Stomach smooth muscle (tissue), 2 donors: ENCODE measurements at regions not wholly inside any gene's neighbourhood (a gene's known extent, or its start where the extent isn't known, plus 50 kb on each side); places are given as distances from the start of the nearest gene placed in this dataset.

Experiments used
- H3K27ac ChIP-seq: one replicate; pipeline ENCODE4 v1.7.0; 2013; ENCODE audit warnings: mild to moderate bottlenecking, low read length, inconsistent platforms
- H3K27me3 ChIP-seq, 2 donors: one replicate each; pipeline ENCODE4 v1.7.0; 2013; ENCODE audit warnings: low read length in 2 of 2; ENCODE audit not compliant: insufficient read depth in 2 of 2, control insufficient read depth in 1 of 2
- H3K36me3 ChIP-seq, 2 donors: one replicate each; pipeline ENCODE4 v1.7.0; 2013; ENCODE audit warnings: low read length in 2 of 2; ENCODE audit not compliant: control insufficient read depth in 2 of 2, insufficient read depth in 2 of 2
- H3K4me1 ChIP-seq: one replicate; pipeline ENCODE4 v1.7.0; 2013; ENCODE audit warnings: low read length; ENCODE audit not compliant: control insufficient read depth, insufficient read depth
- H3K4me3 ChIP-seq, 2 donors: one replicate each; pipeline ENCODE4 v1.7.0; 2013; ENCODE audit warnings: low read length in 2 of 2
- H3K9ac ChIP-seq, 2 donors: one replicate each; pipeline ENCODE4 v1.7.0; 2013; ENCODE audit warnings: low read length in 2 of 2, mild to moderate bottlenecking in 1 of 2
- H3K9me3 ChIP-seq, 2 donors: one replicate each; pipeline ENCODE4 v1.7.0; 2013; ENCODE audit warnings: low read length in 2 of 2; ENCODE audit not compliant: control insufficient read depth in 2 of 2
- donor health status: healthy.
- donor health status: Pancreatic carcinoma.

DNA sequence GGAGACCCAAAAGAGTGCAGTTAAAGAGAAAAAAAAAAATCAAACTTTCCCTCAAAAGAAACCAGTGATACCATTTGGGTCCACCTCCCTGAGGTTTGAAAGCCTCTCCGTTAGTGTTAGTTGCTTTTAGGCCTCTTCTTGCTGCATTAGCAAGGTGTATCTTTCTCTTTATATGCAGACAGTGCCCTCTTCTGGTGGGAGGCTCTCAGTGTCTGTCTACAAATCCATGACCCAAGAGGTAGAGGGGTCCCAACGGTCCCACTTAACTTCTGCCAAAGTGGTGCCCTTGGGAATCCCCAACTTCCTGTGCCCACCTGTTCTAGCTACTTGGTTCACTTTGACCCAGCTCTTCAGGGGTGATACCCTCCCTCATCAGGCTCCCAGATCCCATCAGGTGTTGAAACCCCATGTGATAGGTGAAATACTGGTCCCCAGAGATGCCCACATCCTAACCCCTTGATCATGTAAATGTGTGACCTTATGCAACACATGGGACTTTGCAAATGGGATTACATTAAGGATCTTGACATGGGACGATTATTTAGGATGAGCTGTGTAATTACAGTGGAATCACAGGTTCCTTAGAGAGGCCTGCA, 63.7 kb upstream of the CD99 start:
- Histone ChIP-seq H3K9ac (no peak overlapping the region), H3K27me3 (no peaks in the 10 kb centered on the region), H3K36me3 (peaks cover 0 to 6% of the 10 kb centered on the region in 2 donors), H3K9me3 (no peaks in the 10 kb centered on the region), H3K4me1 (no peaks in the 10 kb centered on the region), H3K4me3 (no peak overlapping the region), H3K27ac (no peak overlapping the region)

DNA sequence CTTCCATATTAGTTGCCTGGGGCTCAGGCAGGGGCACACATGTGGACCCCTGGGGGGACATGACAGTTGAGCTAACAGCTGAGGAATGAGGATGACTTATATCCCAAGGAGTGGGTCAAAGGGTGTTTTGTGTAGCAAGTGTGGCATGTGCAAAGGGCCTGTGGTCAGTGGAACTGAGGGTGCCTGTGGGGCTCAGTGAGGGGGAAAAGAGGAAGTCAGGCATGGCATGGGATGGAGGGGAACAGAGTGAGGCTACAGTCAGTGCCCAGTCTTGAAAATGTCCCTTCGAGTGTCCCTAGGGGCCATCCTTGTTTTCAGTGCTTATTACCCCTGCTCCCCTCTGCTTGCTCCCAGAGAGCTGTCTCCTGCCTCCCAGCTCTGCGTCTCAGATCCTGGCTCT, 64.3 kb upstream of the CD99 start:
- H3K4me3 ChIP-seq, result no peak overlapping the region
- H3K27me3 ChIP-seq, result no peaks in the 10 kb centered on the region
- no peaks in the 10 kb centered on the region for H3K9me3 ChIP-seq
- peaks cover 0 to 6% of the 10 kb centered on the region in 2 donors for H3K36me3 ChIP-seq
- no peak overlapping the region for H3K9ac ChIP-seq
- H3K27ac ChIP-seq, result no peak overlapping the region
- H3K4me1 ChIP-seq, result no peaks in the 10 kb centered on the region

DNA sequence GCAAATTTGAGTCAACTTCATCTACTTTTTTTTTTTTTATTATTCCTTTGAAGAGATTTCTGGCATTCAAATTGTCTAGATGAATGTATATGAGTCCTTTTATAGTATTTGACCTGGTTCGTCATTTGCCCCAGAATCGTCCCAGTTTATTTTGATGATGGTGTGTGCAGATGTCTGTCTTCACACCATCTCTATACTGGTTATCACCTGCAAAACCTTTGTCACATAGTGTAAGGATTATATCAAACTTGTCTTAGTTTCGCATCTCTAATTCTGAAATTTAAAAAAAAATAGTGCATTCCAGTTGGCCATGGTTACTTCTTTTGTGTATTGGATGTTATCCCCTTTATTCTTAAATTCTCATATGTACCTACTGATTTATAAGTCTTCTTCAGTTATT, 70.5 kb upstream of the CD99 start:
- Histone ChIP-seq H3K9me3 (no peaks in the 10 kb centered on the region), H3K27me3 (no peaks in the 10 kb centered on the region), H3K4me1 (no peaks in the 10 kb centered on the region), H3K4me3 (no peak overlapping the region), H3K27ac (no peak overlapping the region), H3K36me3 (peaks cover 0 to 5% of the 10 kb centered on the region in 2 donors), H3K9ac (no peak overlapping the region)

DNA sequence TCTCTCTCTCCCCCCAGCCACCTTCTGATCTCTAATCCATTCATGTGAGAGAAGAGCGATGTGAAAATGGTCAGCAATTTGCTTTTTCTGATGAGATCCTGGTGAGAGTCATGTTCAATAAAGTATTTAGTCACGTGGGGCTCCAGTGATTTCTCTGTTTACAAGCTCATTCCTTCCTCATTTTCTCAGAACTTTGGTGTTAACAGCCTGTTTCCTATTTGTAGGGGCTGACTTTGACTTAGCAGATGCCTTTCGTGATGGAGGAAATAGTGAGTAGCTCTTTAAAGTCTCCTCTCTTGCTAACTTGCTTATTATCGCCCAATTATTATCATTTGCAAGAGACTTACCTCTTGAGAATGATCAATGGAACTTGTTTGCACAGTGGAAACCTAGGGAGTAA, 72.6 kb upstream of the CD99 start:
- H3K27me3 ChIP-seq, result no peaks in the 10 kb centered on the region
- no peak overlapping the region for H3K9ac ChIP-seq
- no peak overlapping the region for H3K4me3 ChIP-seq
- H3K36me3 ChIP-seq, result peaks cover 0 to 5% of the 10 kb centered on the region in 2 donors
- no peaks in the 10 kb centered on the region for H3K4me1 ChIP-seq
- H3K9me3 ChIP-seq, result no peaks in the 10 kb centered on the region
- no peak overlapping the region for H3K27ac ChIP-seq

DNA sequence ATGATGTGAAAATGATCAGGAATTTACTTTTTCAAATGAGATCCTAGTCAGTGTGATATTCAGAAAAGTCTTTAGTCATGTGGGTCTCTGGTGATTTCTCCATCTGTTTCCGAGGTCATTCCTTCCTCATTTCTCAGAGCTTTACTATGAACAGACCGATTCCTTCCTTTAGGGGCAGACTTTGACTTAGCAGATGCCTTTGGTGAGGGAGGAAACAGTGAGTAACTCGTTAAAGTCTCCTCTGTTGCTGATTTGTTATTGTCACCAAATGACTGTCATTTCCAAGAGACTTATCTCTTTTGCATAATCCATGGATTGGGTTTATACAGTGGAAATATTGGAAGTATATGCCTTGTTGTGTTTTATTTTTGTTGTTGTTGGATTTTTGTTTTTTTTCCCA, 76.2 kb upstream of the CD99 start:
- Histone ChIP-seq H3K9ac (no peak overlapping the region), H3K9me3 (no peaks in the 10 kb centered on the region), H3K4me3 (no peak overlapping the region), H3K27ac (no peak overlapping the region), H3K36me3 (peaks cover 0 to 5% of the 10 kb centered on the region in 2 donors), H3K4me1 (no peaks in the 10 kb centered on the region), H3K27me3 (no peaks in the 10 kb centered on the region)

DNA sequence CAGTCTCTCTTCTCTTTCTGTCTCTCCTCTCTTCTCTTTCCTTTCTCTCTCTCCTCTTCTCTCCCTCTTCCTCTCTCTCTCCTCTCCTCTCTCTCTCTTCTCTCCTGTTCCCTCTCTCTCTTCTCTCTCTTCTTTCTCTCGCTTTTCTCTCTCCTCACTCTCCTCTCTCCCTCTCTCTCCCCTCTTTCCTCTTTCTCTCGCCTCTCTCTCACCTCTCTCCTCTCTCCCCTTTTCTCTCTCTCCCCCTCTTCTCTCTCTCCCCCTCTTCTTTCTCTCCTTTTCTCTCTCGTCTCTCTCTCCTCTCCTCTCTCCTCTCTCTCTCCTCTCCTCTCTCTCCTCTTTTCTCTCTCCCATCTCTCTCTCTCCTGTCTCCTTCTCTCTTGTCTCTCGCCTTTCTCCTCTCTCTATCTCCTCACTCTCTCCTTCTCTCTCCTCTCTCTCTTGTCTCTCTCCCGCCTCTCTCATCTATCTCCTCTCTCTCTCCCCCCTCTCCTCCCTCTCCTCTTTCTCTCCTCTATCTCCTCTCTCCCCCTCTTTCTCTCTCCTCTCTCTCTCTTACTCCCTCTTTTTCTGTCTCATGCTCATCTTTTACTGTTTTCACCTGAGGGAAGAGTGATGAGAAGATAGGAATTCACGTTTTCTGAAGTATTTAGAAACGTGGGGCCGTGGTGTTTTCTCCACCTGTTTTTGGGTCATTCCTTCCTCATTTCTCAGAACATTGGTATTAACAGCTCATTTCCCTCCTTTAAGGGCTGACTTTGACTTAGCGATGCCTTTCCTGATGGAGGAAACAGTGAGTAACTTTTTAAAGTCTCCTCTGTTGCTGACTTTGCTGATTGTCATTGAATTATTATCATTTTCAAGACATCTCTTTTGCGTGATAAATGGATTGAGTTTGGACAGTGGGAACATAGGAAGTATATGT, 80.6 kb upstream of the CD99 start:
- Histone ChIP-seq H3K27me3 (no peaks in the 10 kb centered on the region), H3K9ac (peak overlapping the region in 1 of 2 donors; percentile 80), H3K4me3 (peak overlapping the region; percentile 80 to 87), H3K9me3 (no peaks in the 10 kb centered on the region), H3K27ac (no peak overlapping the region), H3K4me1 (peaks cover 6% of the 10 kb centered on the region), H3K36me3 (no peaks in the 10 kb centered on the region)

DNA sequence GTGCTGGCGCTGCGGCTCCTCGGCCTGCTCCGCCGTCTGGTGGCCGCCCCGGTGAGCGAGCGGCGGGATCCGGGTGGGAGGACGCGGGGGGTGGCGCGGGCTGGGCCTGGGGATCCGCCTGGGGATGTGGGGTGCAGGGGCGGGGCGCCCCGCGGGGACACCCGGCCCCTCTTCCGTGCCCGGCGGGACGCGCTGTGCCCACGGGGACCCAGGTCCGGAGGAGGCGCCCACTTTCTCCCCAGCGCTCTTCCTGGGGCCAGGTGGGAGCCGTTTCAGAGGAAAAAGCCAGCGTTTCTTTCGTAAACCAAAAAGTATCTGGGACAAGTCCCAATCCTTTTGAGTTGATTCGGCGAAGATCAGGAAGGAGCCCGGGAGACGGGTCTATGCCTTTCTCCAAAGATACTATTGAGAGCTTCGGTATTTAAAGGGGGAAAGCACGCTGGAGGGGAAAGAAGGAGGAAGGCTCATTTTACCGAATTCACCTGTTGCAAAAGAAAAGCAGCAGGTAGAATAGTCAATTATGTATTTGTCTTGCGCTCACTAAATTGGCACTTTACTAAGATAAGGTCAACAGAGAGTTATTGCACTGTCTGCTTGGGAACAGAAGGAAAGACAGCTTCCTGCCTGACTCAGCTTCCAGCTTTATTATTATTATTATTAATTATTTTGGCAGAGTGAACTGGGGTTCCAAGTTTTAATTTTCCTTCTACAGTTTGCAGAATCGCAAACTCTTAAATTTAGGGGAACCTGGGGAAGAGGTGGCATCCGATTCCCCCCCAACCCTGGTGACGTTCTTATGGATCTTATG, 81.5 kb upstream of the CD99 start:
- peaks cover 6% of the 10 kb centered on the region for H3K4me1 ChIP-seq

DNA sequence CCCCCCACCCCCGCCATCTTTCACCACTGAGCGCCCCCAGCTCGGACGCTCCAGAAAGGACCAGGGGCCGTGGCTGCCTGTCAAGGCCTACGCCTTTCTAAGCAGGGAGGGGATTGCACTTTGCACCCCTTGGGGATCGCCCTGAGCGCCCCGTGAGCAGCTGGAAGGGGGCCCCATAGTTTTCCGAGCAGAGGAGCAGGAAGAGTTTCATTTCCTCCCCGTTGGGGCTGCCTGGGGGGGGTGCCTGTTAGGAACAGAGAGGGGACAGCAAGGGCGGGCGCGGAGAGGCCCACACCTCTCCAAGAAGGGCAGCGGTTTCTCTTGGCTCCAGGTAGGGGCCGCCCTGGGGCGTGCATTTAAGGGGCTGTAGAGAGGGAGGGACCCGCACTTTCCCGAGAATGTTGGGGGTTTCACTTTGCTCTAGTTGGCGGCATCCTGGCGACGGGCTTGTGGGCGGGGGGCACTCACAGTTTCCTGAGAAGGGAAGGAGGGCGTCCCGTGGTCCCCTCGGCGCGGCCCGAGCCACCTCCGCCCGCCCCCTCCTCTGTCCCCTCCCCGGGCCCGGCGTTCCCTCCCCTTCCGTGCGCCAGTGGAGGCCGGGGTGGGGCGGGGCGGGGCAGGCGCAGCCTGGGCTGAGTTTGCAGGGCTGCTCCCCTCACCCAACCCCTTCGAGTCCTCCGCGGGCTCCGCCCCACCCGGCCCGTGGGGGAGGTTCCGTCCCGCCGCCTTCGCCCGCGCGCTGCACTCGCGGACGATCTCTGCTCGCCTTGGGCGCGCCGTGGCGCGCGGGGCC, 82.3 kb upstream of the CD99 start:
- no peaks in the 10 kb centered on the region for H3K36me3 ChIP-seq
- peak overlapping the region; percentile 80 to 87 for H3K4me3 ChIP-seq
- H3K27ac ChIP-seq, result no peak overlapping the region
- H3K9ac ChIP-seq, result peak overlapping the region; percentile 60 to 80
- peaks cover 6% of the 10 kb centered on the region for H3K4me1 ChIP-seq
- no peaks in the 10 kb centered on the region for H3K9me3 ChIP-seq
- no peaks in the 10 kb centered on the region for H3K27me3 ChIP-seq

More for the DNA sequence above, 81.5 kb upstream of the CD99 start:
- Histone ChIP-seq H3K4me3 (peak overlapping the region; percentile 80 to 87), H3K27me3 (no peaks in the 10 kb centered on the region), H3K9ac (peak overlapping the region; percentile 51 to 80), H3K36me3 (no peaks in the 10 kb centered on the region), H3K27ac (no peak overlapping the region), H3K9me3 (no peaks in the 10 kb centered on the region)

DNA sequence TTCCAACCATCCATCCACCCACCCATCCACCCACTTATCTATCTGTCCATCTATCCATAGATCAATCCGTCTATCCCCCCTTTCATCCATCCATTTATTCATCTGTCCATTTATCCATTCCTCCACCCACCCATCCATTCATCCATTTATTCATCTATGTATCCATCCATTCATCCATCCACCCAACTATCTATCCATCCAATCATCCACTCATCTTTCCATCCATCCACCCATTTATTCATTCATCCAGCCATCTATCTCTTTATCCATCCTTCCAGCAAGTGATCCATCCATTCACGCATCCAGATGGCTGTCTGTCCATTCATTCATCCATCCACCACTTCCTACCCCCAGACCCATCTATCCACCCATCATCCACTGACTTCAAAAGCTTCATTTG, 84.0 kb upstream of the CD99 start:
- no peaks in the 10 kb centered on the region for H3K36me3 ChIP-seq
- H3K27ac ChIP-seq, result no peak overlapping the region
- no peaks in the 10 kb centered on the region for H3K9me3 ChIP-seq
- no peaks in the 10 kb centered on the region for H3K27me3 ChIP-seq
- peaks cover 6% of the 10 kb centered on the region for H3K4me1 ChIP-seq
- no peak overlapping the region for H3K9ac ChIP-seq
- H3K4me3 ChIP-seq, result no peak overlapping the region

DNA sequence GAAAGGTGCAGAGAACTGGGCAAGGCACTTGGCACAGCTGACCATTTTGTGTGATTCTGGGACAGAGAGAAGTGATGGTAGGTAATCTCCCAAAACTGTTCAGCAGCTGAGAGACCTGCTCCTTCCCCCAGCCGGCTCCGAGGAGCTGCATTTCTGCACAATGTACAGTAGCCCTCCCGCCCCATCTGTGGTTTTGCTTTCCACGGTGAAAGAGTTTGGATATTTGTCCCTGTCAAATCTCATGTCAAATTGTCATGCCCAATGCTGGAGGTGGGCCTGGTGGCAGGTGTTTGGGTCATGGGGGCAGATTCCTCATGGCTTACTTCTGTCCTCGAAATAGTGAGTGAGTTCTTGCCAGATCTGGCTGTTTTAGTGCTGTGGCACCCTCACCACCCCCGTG, 90.5 kb upstream of the CD99 start:
- Histone ChIP-seq H3K9me3 (no peaks in the 10 kb centered on the region), H3K36me3 (peaks cover 0 to 2% of the 10 kb centered on the region in 2 donors), H3K27me3 (no peaks in the 10 kb centered on the region), H3K4me1 (no peaks in the 10 kb centered on the region), H3K27ac (no peak overlapping the region), H3K4me3 (no peak overlapping the region), H3K9ac (no peak overlapping the region)
